ENCODE measurements at regions not wholly inside any gene's neighbourhood (a gene's known extent, or its start where the extent isn't known, plus 50 kb on each side); places are given as distances from the start of the nearest gene placed in this dataset.
"Not testable (repeated sequence)": the region's sequence is repeated elsewhere in the genome, so short reads cannot be mapped to it uniquely, and the experiment has no call there.

DNA sequence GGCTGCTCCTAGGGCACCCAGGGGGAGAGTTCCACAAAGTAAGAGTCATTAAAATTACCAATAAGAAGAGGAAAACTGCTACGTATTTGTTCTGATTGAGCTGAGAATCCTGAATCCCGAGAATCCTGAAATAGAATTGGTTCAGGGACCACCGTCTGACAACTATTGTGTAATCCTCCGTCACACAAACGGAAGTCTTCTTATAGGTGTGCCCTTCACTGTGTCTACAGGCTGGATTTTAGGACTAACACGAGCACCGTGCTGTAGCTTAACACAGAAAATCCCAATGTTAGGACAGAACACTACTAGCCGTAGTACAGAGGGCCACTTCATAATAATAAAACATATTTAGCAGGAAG, 50.6 kb upstream of the RNF182 start:
- no peak for ATAC-seq (ENCODE audit: low read depth in 2 of 2)
- H3K27me3 Mint-ChIP-seq: peaks cover 0 to 6% (median 4%) of the 10 kb centered on the region in 3 donors
- peak overlapping the region in 4 of 6 donors; percentile 7 to 92 (median 81) for H3K27ac Mint-ChIP-seq
- H3K4me3 Mint-ChIP-seq: peak overlapping the region; percentile 81 to 94 (median 86)
- H3K36me3 Mint-ChIP-seq: no peaks in the 10 kb centered on the region
- H3K9me3 Mint-ChIP-seq: peaks cover 0 to 18% (median 11%) of the 10 kb centered on the region in 7 donors
- peaks cover 16 to 20% (median 19%) of the 10 kb centered on the region in 3 donors for H3K4me1 Mint-ChIP-seq
- no peak for DNase-seq

DNA sequence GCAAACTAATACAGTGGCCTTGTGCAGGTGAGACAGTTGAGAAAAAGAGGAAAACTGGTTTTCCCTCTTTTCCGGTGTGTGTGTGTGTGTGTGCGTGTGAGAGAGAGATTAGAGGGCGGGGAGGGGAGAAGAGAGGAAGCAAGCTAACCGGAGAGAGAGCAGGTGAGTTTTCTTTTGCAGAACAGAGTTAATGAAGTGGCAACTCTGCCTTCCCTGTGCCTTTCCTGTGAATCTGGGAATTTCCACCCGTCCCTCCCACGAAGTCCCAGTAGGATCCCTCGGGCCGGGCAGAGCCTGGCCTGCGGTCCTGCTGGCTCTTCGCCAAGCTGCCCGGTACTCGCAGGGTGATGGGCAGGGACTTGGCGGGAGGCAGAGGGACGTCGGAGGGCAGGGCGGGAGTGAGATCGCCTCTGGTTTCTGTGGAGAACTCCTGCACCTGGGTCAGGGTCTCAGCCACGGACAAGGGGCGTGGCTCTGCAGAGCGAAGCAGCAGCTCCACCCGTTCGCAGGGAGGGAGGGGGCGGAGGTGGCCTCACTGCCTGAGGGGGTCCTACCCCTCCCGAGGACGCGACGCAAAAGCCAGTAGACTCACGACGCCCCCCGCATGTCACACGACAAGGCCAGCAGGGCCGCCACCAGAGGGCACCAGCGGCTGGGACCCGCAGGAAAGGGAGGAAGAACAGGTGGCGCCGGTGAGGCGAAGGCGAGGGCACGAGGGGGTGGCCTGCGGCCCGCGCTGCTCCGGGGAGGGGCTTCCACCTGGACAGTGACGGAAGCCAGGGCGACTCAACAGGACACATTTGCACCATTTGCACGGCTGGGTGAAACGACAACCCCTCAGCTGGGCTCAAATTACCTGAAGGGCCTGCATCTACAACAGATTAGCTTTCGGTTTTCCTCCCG, 51.2 kb upstream of the RNF182 start:
- Mint-ChIP-seq H3K4me3 (peak overlapping the region; percentile 81 to 94 (median 86)), H3K36me3 (no peaks in the 10 kb centered on the region), H3K4me1 (peaks cover 16 to 20% (median 19%) of the 10 kb centered on the region in 3 donors), H3K9me3 (peaks cover 0 to 12% (median 6%) of the 10 kb centered on the region in 7 donors), H3K27ac (peak overlapping the region in 5 of 6 donors; percentile 61 to 92 (median 82)), H3K27me3 (peaks cover 0 to 5% (median 0%) of the 10 kb centered on the region in 3 donors)
- peak; percentile 75 for DNase-seq
- peak; percentile 88 to 91 for ATAC-seq (ENCODE audit: low read depth in 2 of 2)

DNA sequence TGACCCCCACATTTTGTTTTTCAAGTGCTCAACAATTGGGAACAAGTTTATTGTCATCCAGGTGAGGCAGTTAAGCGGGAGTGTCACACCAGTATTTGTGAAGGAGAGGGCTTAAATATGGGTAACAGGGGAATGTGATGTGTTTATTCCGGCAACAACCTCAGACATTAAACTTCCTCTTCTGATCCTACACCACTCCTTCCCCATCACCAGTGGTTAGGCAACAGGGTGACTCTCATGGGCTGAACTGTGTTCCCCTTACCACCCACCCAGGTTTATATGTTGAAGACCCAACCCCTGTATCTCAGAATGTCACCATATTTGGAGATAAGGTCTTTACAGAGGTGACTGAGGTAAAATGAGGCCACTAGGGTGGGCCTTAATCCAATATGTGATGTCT, 52.1 kb upstream of the RNF182 start:
- Mint-ChIP-seq H3K36me3 (no peaks in the 10 kb centered on the region), H3K4me1 (peaks cover 16 to 20% (median 19%) of the 10 kb centered on the region in 3 donors), H3K27me3 (peaks cover 0 to 12% (median 0%) of the 10 kb centered on the region in 3 donors), H3K27ac (peak overlapping the region in 4 of 6 donors; percentile 75 to 92 (median 82)), H3K4me3 (peak overlapping the region; percentile 81 to 94 (median 86)), H3K9me3 (peaks cover 0 to 3% (median 0%) of the 10 kb centered on the region in 7 donors)
- no peak for ATAC-seq (ENCODE audit: low read depth in 2 of 2)
- no peak for DNase-seq

DNA sequence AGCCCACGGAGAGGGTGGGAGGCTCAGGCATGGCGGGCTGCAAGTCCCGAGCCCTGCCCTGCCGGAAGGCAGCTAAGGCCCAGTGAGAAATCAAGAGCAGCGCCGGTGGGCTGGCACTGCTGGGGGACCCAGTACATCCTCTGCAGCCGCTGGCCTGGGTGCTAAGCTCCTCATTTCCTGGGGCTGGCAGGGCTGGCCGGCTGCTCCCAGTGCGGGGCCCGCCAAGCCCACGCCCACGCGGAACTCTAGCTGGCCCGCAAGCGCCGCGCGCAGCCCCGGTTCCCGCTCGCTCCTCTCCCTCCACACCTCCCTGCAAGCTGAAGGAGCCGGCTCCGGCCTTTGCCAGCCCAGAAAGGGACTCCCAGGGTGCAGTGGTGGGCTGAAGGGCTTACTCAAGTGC, 52.7 kb upstream of the RNF182 start:
- H3K4me3 Mint-ChIP-seq: peak overlapping the region in 1 of 8 donors; percentile 84
- H3K9me3 Mint-ChIP-seq; ATAC-seq (ENCODE audit: low read depth in 2 of 2); H3K27ac Mint-ChIP-seq; DNase-seq; H3K36me3 Mint-ChIP-seq: not testable (repeated sequence)
- H3K4me1 Mint-ChIP-seq: peaks cover 16 to 20% (median 19%) of the 10 kb centered on the region in 3 donors
- peaks cover 0 to 11% (median 3%) of the 10 kb centered on the region in 3 donors for H3K27me3 Mint-ChIP-seq

DNA sequence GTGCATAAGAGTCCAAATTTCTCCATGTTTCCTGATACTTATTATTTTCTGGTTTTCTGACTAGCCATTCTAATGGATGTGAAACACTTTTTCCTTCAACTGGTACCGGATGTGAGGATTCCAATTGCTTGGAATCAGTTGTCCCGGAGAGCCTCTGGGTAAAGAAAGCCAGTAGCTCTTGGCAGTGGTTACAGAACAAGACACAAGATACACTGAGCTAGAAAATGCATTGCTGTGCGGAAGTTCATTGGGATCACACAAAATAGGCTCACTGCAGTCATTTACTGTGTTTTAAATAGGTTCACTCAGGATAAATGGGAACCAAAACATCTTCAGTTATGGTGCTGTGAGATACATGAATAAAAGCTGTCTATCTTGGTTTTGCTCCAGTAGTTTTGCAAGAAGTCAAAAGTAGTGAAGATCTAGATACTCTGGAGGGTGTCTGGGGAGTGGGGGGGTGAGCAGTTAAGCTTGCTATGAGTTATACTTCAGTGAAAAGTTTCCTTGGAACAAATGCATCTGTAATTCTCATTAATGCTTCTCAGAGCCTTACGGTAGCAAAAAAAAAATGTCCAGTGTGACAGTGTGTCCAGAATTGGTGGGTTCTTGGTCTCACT, 54.4 kb upstream of the RNF182 start:
- Mint-ChIP-seq H3K27ac (no peak overlapping the region), H3K9me3 (no peaks in the 10 kb centered on the region), H3K4me3 (peak overlapping the region in 1 of 8 donors; percentile 10), H3K4me1 (peaks cover 16 to 20% (median 19%) of the 10 kb centered on the region in 3 donors), H3K36me3 (no peaks in the 10 kb centered on the region), H3K27me3 (peaks cover 0 to 6% (median 4%) of the 10 kb centered on the region in 3 donors)
- ATAC-seq (ENCODE audit: low read depth in 2 of 2) (no peak), DNase-seq (no peak)

DNA sequence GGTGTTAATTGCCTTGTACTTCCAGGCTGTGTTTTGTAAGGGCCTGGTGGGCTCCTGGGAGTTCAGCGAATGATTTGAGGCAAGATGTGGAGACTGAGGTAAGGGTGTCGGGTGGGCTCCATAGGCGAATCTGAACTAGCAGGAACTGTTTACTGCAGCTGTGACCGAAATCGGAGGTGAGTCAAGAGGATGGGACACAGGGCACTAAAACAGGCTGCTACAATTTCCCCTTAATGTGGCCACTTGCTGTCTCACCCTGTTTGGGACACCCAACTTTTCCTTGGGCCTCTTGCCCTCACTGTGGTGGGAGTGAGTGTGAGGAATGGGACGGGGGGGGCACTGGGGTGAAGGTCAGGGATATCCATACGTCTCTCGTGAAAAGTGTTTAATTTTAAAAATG, 53.9 kb upstream of the MCUR1 start:
- ATAC-seq (ENCODE audit: low read depth in 2 of 2) (no peak), DNase-seq (no peak)
- Mint-ChIP-seq H3K4me3 (no peak overlapping the region), H3K4me1 (peaks cover 8 to 9% (median 8%) of the 10 kb centered on the region in 3 donors), H3K36me3 (no peaks in the 10 kb centered on the region), H3K27me3 (peaks cover 0 to 6% (median 4%) of the 10 kb centered on the region in 3 donors), H3K9me3 (no peaks in the 10 kb centered on the region), H3K27ac (no peak overlapping the region)

DNA sequence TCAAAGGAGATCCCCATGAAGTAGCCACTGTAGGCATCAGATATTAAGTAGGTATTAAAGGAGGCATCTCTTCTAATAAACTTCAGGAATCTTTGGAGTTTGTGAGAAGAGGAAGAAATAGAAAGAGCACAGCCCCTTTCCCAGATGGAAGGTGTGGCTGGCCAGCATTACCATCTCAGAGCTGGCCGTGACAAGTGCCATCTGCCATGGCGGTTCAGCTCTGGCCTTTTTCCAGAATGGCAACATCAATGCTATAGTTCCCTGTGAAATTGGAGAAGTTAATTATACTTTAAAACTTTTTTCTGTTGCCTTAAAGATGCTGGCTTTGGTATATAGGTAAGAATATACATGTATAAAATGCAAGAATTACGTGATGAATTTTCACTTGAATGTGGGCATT, 51.9 kb upstream of the MCUR1 start:
- no peak for ATAC-seq (ENCODE audit: low read depth in 2 of 2)
- H3K27ac Mint-ChIP-seq: no peak overlapping the region
- no peak overlapping the region for H3K4me3 Mint-ChIP-seq
- peaks cover 0 to under 1% of the 10 kb centered on the region in 2 donors for H3K36me3 Mint-ChIP-seq
- H3K27me3 Mint-ChIP-seq: peaks cover 13 to 19% (median 17%) of the 10 kb centered on the region in 3 donors
- DNase-seq: no peak
- H3K9me3 Mint-ChIP-seq: peaks cover 0 to 5% (median 2%) of the 10 kb centered on the region in 7 donors
- H3K4me1 Mint-ChIP-seq: peaks cover 0 to 4% (median 3%) of the 10 kb centered on the region in 3 donors

DNA sequence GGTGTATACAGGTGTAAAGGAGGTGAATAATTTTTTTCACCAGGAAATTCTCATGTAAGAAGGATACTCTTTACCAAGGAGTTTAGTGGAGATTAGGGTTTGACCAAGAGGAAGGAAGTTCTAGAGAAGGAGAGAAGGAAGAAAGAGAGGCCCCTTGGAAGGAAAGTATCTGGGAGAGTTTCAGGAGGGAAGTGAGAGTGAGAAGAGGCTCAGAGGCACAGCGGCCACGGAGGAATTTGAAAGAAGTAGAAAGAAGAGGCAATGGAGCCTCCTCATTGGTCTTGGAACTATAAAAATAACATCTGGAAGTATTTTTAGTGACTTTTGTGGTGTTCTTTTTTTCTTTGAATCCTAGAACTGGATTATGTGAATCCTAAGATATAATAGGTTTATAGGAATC, 50.8 kb upstream of the MCUR1 start:
- Mint-ChIP-seq H3K4me3 (no peak overlapping the region), H3K36me3 (peaks cover 0 to 8% of the 10 kb centered on the region in 2 donors), H3K9me3 (peaks cover 0 to 12% (median 10%) of the 10 kb centered on the region in 7 donors), H3K27ac (no peak overlapping the region), H3K4me1 (peaks cover 0 to 4% (median 3%) of the 10 kb centered on the region in 3 donors), H3K27me3 (peaks cover 23 to 30% (median 28%) of the 10 kb centered on the region in 3 donors)
- no peak for ATAC-seq (ENCODE audit: low read depth in 2 of 2)
- no peak for DNase-seq

DNA sequence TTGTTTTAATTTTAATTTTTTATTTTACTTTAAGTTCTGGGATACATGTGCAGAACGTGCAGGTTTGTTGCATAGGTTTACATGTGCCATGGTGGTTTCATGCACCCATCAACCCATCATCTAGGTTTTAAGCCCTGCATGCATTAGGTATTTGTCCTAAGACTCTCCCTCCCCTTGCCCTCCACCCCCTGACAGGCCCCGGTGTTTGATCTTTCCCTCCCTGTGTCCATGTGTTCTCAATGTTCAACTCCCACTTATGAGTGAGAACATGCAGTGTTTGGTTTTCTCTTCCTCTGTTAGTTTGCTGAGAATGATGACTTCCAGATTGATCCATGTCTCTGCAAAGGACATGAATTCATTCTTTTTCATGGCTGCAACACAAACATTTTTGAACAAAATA, 50.3 kb upstream of the MCUR1 start:
- not testable (repeated sequence) for ATAC-seq (ENCODE audit: low read depth in 2 of 2); H3K4me1 Mint-ChIP-seq; DNase-seq; H3K4me3 Mint-ChIP-seq; H3K36me3 Mint-ChIP-seq
- H3K27ac Mint-ChIP-seq: peak overlapping the region in 1 of 6 donors; percentile 49
- H3K9me3 Mint-ChIP-seq: peaks cover 0 to 12% (median 10%) of the 10 kb centered on the region in 7 donors
- peaks cover 23 to 31% (median 28%) of the 10 kb centered on the region in 3 donors for H3K27me3 Mint-ChIP-seq

All from naive B cell (primary cell).